ENCODE measurements at regions not wholly inside any gene's neighbourhood (a gene's known extent, or its start where the extent isn't known, plus 50 kb on each side); places are given as distances from the start of the nearest gene placed in this dataset.
"Not testable (repeated sequence)": the region's sequence is repeated elsewhere in the genome, so short reads cannot be mapped to it uniquely, and the experiment has no call there.

DNA sequence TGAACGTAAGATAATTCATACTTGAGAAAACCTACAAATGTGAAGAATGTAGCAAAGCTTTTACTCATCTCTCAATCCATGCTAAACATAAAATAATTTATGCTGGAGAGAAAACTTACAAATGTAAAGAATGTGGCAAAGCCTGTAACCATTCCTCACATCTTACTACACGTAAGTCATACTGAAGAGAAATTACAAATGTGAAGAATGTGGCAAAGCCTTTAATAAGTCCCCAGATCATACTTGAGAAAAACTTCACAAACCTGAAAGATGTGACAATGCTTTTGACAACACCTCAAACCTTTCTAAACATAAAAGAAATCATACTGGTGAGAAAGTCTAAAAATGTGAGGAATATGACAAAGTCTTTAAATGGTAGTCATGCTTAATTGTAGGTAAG, 89.4 kb downstream of the ZNF675 start:
- DNase-seq (ENCODE audit: low read depth) = no peak

DNA sequence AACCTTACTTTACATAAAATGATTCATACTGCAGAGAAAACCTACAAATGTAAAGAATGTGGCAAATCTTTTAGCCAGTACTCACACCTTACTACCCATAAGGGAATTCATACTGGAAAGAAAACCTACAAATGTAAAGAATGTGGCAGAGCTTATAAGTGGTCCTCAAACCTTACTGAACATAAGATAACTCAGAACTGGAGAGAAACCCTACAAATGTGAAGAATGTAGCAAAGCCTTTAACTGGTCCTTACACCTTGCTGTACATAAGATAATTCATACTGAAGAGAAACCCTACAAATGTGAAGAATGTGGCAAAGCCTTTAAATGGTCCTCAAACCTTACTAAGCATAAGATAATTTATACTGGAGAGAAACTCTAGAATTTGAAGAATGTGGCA, 90.1 kb downstream of the ZNF675 start:
- DNase-seq (ENCODE audit: low read depth) = no peak

DNA sequence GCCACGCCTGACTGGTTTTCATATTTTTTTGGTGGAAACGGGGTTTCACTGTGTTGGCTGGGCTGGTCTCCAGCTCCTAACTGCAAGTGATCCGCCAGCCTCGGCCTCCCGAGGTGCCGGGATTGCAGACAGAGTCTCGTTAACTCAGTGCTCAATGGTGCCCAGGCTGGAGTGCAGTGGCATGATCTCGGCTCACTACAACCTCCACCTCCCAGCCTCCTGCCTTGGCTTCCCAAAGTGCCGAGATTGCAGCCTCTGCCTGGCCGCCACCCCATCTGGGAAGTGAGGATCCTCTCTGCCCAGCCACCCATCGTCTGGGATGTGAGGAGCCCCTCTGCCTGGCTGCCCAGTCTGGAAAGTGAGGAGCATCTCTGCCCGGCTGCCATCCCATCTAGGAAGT, 92.7 kb downstream of the ZNF675 start:
- not testable (repeated sequence) for DNase-seq (ENCODE audit: low read depth)

DNA sequence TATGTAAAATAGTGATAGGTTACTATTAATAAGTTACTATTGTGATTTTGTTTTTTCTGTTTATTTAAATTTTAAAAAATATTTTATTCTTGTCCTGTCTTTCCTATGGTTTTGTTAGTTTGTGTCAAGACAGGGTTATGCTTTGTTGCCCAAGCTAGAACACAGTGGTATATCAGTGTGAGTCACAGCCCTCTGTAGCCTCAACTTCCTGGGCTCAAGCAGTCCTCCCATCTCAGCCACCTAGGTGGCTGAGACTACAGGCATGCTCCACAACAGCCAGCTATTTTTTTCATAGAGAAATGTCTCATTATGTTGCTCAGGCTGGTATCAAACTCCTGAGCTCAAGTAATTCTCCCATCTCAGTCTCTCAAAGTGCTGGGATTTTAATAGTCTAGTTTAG, 99.5 kb downstream of the ZNF675 start:
- DNase-seq (ENCODE audit: low read depth) = no peak

DNA sequence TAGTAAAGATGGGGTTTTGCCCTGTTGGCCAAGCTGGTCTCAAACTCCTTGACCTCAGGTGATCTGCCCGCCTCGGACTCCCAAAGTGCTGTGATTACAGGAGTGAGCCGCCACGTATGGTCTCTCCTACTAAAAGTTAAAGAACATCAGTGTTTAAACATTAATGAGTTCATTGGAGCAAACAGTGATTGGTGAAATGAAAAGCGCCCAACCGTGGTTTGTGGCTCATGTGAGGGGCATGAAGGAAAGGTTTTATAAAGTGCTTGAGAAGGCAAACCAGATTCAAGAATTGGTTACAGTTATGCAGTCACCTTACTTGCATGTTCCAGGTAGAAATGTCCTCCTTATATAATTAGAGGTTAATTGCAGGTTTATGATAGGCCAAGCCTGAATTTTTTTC, 109.5 kb downstream of the ZNF675 start:
- no peak for DNase-seq (ENCODE audit: low read depth)

DNA sequence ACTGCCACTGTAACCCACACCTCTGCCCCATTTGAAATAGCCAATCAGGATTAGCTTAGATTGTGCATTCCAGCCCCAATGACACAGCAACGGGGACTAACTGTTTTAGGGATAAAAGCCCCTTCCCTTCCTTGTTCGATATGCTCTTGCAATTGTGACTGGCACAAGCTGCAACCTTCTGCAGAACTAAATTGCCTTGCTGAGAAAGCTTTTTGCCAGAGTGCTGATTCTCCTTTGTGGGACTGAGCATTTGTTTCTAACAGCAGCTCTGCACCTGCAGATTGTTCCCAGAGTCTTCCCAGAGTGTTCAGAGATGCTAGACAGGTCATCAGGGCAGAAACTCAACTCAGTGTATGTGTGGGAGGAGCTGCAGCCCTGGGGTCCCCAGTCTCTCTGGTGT, 115.8 kb downstream of the ZNF675 start:
- DNase-seq (ENCODE audit: low read depth) = no peak

DNA sequence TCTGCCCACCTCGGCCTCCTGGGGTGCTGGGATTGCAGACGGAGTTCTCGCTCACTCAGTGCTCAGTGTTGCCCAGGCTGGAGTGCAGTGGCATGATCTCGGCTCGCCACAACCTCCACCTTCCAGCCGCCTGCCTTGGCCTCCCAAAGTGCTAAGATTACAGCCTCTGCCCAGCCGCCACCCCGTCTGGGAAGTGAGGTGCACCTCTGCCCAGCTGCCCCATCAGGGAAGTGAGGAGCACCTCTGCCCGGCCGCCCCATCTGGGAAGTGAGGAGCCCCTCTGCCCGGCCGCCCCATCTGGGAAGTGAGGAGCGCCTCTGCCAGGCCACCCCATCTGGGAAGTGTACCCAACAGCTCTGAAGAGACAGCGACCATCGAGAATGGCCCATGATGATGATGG, 118.9 kb downstream of the ZNF675 start:
- not testable (repeated sequence) for DNase-seq (ENCODE audit: low read depth)

DNA sequence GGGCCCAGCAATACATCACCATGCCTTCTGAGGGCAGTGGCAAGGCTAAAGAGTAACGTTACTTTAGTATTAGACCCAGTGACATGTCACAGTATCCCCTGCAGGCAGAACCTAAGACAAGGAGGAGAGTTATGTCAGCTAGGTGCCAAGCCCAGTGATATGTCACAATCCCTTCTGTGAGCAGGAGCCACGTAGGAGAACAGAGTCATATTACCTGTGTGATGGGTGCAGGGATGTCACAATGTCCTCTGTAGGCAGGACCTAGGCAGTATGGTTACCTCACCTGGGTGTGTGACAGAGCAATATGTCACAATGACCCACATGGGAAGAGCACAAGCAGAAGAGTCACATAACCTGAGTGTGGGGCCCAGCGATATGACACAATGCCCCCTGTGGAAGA, 121.8 kb downstream of the ZNF675 start:
- no peak for DNase-seq (ENCODE audit: low read depth)

DNA sequence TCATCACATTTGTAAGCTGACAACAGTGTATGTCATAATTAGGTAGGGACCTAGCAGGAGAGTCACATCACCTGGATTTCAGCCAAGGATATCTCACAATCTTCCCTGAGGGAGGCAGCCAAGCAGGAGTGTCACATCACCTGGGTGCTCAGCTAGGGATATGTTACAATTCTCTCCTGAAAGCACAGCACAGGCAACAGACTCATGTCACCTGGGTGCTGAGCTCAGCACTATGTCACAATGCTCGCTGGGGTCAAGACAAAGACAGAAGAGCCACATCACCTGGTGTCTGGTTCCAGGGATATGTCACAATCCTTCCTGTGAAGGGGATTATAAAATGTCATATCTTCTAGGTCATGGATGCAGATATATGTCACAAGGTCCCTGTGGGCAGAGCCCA, 123.7 kb downstream of the ZNF675 start:
- no peak for DNase-seq (ENCODE audit: low read depth)

DNA sequence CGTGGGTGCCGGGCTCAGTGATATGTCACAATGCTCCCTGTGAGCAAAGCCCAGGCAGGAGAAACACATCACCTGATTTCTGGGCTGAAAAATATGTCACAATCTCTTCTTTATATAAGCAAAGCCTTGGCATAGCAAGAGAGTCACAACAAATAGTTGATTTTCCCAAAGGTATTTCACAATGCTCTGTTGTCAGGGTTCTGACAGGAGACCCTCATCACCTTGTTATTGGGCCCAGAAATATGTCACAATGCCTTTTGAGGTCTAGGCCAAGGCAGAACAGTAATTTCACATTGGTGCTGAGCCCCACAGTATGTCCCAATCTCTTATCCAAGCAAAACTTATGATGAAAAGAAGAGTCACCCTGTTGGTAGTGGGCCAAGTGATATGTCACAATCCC, 125.7 kb downstream of the ZNF675 start:
- no peak for DNase-seq (ENCODE audit: low read depth)

DNA sequence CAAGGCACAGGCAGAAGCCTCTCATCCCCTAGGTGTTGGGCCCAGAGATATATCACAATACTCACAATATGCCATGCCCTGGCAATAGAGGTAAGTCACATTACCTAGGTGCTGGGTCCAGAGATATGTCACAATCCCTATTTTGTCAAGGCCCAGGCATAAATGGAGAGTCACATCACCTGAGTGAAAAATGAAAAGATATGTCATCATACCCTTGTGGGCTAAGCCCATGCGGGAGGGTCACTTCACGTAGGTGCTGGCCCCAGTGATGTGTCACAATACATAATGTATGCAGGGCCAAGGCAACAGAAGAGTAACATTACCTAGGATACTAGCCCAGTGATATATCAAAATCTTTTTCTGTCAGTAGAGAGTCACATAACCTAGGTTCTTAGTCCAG, 127.0 kb downstream of the ZNF675 start:
- no peak for DNase-seq (ENCODE audit: low read depth)

DNA sequence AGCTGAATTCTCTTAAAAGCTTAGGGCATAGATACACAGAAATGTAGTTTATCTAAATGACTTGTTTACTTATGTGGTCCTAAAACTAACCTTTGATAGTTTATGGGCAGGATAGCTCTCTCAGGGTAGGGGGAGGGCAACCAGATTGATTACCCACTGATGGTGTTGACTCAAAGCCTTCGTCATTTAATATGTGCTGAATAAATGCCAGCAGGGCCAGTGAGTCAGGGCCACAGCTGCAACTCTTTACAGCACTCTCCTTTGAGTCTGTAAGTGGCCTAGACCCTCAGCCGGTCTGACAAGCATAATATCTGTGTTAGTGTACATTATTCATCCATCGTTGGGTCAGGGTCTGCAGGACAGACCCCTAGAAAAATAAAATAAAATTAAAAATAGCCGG, 128.5 kb downstream of the ZNF675 start:
- peak; percentile 75 for DNase-seq (ENCODE audit: low read depth)

DNA sequence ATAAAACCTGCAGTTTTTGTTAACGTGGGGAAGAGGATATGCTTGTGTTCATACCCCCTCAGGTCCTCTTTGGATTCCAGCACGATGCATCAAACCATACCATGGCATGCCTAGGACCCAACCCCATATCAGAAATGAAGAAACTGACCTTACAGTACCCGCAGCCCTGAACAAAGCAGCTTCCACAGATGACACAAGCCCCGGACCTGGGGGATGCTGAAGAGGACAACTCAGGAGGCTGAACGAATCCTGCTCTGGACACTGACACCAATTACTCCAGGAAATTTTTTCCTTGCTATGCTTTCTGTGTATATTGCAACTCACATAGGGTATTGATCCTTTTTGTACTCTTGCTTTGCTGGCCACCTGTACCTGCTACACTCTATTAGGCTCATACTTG, 129.6 kb downstream of the ZNF675 start:
- no peak for DNase-seq (ENCODE audit: low read depth)

DNA sequence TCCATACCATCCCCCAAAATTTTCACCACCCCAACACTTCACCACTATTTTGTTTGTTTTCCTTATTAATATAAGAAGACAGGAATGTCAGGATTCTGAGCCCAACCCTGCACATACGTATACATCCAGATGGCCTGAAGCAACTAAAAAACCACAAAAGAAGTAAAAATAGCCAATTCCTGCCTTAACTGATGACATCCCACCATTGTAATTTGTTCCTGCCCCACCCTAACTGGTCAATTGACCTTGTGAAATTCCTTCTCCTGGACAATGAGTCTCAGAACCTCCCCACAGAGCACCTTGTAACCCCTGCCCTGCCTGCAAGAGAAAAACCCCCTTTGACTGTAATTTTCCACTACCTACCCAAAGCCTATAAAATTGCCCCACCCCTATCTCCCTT, 132.5 kb downstream of the ZNF675 start:
- peak; percentile 89 for DNase-seq (ENCODE audit: low read depth)

DNA sequence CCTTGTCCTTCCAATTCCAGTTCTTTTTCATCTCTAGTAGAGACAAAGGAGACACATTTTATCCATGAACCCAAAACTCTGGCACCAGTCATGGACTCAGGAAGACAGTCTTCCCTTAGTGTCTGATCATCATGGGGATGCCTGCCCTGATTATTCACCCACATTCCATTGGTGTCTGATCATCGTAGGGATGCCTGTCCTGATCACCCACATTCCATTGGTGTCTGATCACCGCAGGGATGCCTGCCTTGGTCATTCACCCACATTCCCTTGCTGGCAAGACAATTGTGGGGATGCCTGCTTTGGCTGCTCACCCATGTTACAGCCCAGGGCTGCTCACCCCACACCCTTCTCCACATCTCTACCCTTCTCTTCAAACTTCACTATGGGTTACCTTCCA, 136.9 kb downstream of the ZNF675 start:
- peak; percentile 84 for DNase-seq (ENCODE audit: low read depth)

DNA sequence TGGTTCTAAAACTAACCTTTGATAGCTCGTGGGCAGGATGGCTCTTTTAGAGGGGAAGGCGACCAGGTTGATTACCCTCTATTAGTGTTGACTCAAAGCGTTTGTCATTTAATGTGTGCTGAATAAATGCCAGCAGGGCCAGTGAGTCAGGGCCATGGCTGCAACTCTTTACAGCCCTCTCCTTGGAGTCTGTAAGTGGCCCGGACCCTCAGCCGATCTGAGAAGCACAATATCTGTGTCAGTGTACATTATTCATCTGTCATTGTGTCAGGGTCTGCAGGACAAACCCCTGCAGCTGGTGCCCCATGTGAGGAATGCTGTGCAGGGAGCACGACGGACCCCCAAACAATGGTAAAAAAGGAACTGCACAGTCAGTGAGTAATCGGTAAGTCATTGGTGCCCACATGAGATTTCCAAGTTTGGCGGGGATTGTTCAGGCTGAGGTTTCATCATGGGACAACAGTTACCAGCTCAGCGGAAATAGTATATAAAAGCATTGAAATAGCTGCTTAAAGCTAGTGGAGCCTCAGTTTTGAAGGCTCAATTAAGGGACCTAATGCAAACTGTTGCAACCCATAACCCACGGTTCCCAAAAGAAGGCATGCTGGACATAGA, 139.1 kb downstream of the ZNF675 start:
- peak; percentile 86 for DNase-seq (ENCODE audit: low read depth)

DNA sequence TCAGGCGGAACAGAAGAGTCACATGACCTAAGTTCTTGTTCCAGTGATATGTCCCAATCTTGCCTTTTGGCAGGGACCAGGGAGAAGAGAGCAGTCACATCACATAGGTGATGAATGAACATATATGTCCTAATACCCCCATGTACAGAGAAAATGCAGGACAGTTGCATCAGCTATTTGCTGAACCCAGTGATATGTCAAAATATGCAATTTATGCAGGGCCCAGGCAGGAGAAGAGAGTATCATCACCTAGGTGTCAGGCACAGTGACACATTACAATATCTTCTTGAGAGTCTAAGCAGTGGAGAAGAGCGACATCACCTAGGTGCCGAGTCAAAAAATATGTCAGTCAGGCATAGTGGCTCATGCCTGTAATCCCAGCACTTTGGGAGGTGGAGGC, 139.9 kb downstream of the ZNF675 start:
- DNase-seq (ENCODE audit: low read depth) = no peak

DNA sequence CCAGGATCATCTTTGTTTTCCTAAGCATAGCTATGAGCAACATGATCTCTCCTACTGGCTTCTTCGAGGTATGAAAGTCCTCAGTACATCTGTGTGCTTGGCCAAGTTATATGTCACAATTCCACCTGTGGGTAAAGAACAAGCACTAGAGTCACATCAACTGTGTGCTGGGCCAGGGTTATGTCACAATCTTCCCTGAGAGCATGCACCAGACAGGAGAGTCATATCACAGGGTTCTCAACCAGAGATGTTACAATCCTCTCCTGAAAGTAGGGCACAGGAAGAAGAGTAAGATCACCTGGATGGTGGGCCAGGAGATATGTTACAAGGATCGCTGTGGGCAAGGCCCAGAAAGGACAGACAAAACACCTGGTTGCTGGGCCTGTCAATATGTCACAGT, 143.7 kb downstream of the ZNF675 start:
- DNase-seq (ENCODE audit: low read depth) = no peak

DNA sequence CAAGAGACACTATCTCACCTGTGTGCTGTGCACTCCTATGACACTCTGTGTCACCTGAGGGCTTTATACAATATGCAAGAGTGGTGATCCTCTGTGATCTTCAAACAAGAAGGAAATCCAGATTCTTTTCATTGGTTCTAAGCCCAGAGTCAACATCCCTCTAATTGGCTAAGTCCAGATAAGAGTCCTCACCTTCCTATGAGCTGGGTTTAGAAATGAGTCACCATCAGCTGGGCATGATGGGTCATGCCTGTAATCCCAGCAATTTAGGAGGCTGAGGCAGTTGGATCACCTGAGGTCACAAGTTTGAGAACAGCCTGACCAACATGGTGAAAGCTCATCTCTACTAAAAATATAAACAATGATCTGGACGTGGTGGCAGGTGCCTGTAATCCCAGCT, 144.4 kb downstream of the ZNF675 start:
- DNase-seq (ENCODE audit: low read depth) = no peak

DNA sequence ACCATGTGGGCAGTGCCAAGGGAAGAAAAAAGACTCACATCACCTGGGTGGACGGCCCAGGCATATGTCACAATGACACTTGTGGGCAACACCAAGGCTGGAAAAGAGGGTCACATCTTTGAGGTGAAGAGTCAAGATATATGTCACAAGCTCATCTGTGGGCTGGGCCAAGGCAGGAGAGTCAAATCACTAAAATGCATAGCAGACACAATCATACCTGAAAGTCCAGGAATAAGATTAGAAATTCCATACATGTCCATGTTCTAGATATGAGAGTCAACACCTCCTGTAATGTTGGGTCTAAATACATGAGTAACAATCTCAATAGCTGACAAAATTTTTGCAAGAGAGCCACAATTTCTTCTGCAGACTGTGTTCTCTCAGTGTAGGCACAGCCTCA, 145.0 kb downstream of the ZNF675 start:
- no peak for DNase-seq (ENCODE audit: low read depth)

DNA sequence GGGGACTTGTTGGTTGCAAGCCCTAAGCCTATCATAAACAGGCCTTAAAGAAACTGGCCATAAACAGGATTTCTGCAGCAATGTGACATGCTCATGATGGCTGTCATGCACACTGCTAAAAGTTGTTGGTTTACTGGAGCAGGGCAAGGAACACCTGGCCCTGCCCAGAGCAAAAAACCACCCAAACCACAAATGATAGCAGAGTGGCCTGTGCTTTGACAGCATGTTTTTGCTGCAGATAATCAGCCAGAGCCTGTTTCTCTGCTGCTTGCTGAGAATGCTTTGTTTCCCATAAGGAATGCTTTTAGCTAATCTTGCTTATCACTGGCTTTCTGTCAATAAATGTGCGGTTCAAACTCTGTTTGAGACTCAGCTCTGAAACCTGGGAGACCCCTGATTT, 144.9 kb upstream of the ZNF91 start:
- DNase-seq (ENCODE audit: low read depth) = not testable (repeated sequence)

DNA sequence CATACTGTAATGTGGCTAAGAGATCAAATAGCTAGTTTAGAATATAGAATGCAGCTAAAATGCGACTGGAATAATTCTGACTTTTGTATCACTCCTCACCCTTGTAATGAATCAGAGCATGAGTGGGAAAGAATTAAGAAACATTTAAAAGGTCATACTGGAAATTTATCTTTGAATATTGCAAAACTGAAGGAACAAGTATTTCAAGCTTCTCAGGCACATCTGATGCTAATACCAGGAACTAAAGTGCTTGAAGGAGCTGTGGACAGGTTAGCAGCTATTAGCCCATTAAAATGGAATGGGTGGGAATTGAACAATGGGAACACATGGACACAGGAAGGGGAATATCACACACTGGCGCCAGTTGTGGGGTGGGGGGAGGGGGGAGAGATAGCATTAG, 144.2 kb upstream of the ZNF91 start:
- no peak for DNase-seq (ENCODE audit: low read depth)

DNA sequence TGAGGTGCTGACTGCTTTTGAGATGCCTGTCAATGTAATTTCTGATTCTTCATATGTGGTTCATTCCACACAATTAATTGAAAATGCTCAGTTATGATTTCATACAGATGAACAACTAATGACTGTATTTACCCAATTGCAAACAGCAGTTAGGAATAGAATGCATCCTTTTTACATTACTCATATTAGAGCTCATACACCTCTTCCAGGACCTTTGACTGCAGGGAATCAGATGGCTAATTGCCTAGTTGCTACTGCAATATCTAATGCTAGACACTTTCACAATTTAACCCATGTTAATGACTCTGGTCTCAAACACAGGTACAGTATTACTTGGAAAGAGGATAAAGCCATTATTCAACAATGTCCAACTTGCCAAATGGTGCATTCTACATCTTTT, 141.9 kb upstream of the ZNF91 start:
- not testable (repeated sequence) for DNase-seq (ENCODE audit: low read depth)

DNA sequence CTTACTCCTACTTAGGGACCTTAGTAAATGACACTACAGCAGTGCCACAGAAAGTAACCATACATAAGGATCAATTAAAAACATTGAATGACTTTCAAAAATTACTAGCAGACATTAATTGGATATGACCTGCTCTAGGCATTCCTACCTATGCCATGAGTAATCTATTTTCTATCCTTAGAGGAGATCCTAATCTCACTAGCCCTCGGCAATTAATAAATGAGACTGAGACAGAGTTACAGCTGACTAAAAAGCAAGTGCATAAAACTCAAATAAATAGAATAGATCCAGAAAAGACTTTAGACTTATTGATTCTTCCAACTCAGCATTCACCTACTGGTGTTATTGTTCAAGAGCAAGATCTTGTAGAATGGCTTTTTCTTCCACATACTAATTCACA, 141.1 kb upstream of the ZNF91 start:
- not testable (repeated sequence) for DNase-seq (ENCODE audit: low read depth)

DNA sequence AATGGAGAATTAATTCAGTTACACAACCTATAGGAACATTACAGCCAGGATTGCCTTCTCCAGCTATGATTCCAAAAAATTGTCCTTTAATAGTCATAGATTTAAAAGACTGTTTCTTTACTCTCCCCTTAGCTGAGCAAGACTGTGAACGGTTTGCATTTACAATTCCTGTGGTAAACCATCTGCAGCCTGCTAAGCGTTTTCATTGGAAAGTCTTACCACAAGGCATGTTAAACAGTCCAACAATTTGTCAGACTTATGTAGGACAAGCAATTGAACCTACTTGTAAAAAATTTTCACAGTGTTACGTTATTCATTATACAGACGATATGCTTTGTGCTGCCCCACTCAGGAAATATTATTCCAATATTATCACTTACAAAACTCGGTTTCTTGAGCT, 140.6 kb upstream of the ZNF91 start:
- not testable (repeated sequence) for DNase-seq (ENCODE audit: low read depth)

Data from HS-5 (cell line).